ENCODE measurements at regions not wholly inside any gene's neighbourhood (a gene's known extent, or its start where the extent isn't known, plus 50 kb on each side); places are given as distances from the start of the nearest gene placed in this dataset.

GRCh38 chr13:44764302-44764692 lies 188.2 kb upstream of the TSC22D1 start:
- H3K4me2 ChIP-seq (ENCODE audit: insufficient read depth, low read length): no peak overlapping the region
- no peaks in the 10 kb centered on the region for H3K79me2 ChIP-seq (ENCODE audit: control insufficient read depth, insufficient read depth, low read length)
- no peaks in the 10 kb centered on the region for H3K27me3 ChIP-seq (ENCODE audit: control insufficient read depth in 2 of 2, insufficient read depth in 2 of 2, low read length in 2 of 2)
- BruUV-seq (replicated peaks): no TSS peak
- H3K9ac ChIP-seq (replicated peaks; ENCODE audit: extremely low read depth, insufficient read depth, low read length): no peak overlapping the region
- ChIA-PET POLR2A (interaction anchor here (0.7 kb wide), 1 partner anchor 162 kb away, joined by 9 read pairs; no protein-coding TSS in a partner anchor), CTCF (interaction anchor here (0.9 to 1.0 kb wide), 2 partner anchors 154 to 241 kb away, joined by 3 read pairs; no protein-coding TSS in a partner anchor)
- dilution Hi-C loops (cut with MboI; ENCODE audit: extremely low pct_ligation_motif_present, low sequenced_read_pairs) (no loop called here), intact Hi-C loops (cut with micrococcal nuclease) (no loop called here)
- no peak overlapping the region for H3K4me3 ChIP-seq (replicated peaks in 1 of 3; ENCODE audit: insufficient read depth in 1 of 3, low read depth in 1 of 3, low read length in 3 of 3)
- H3K9me3 ChIP-seq (replicated peaks; ENCODE audit: control insufficient read depth, insufficient read depth, low read length): no peaks in the 10 kb centered on the region
- peaks cover 24% of the 10 kb centered on the region for H3K4me1 ChIP-seq (ENCODE audit: control insufficient read depth, extremely low read depth, insufficient read depth, low read length)
- H3K36me3 ChIP-seq (ENCODE audit: control insufficient read depth in 2 of 2, extremely low read depth in 1 of 2, insufficient read depth in 2 of 2, low read length in 2 of 2): no peaks in the 10 kb centered on the region
- no peak overlapping the region for H2AFZ ChIP-seq (ENCODE audit: low read depth, low read length)
- H3K27ac ChIP-seq (ENCODE audit: insufficient read depth, low read depth, low read length): no peak overlapping the region
- FAIRE-seq: peak; percentile 40
- H4K20me1 ChIP-seq (replicated peaks; ENCODE audit: control insufficient read depth, extremely low read depth, insufficient read depth, low read length): no peaks in the 10 kb centered on the region
- TF ChIP-seq EZH2 (IDR thresholded peaks at IDR 0.05; ENCODE audit: borderline replicate concordance, low read depth, low read length, severe bottlenecking) (no peak), FOS (IDR thresholded peaks at IDR 0.05; ENCODE audit: borderline replicate concordance, insufficient read depth, low read length) (no peak), GATA2 (IDR thresholded peaks at IDR 0.05; ENCODE audit: insufficient read depth, insufficient read length, low read depth, low read length) (no peak), MAX (IDR thresholded peaks at IDR 0.05; ENCODE audit: insufficient read depth, insufficient read length) (no peak), POLR2AphosphoS5 (IDR thresholded peaks at IDR 0.05; ENCODE audit: insufficient read depth, low read depth, low read length) (no peak), POLR2A (IDR thresholded peaks at IDR 0.05; ENCODE audit: low read depth, low read length) (no peak), JUN (IDR thresholded peaks at IDR 0.05; ENCODE audit: borderline replicate concordance, insufficient read depth, insufficient read length, low read depth) (no peak), CTCF (IDR thresholded peaks at IDR 0.05; ENCODE audit: extremely low read depth in 1 of 2, insufficient read depth in 1 of 2, low read depth in 1 of 2, low read length in 2 of 2) (no peak), MYC (IDR thresholded peaks at IDR 0.05; ENCODE audit: low read depth, low read length) (no peak)
- H3K9me1 ChIP-seq (replicated peaks; ENCODE audit: control insufficient read depth, extremely low read depth, insufficient read depth, low read length): no peaks in the 10 kb centered on the region
- no peak for DNase-seq (ENCODE audit: low read depth, low spot score)
